Erythroblast (primary cell): ENCODE measurements at regions not wholly inside any gene's neighbourhood (a gene's known extent, or its start where the extent isn't known, plus 50 kb on each side); places are given as distances from the start of the nearest gene placed in this dataset.

ENCODE experiments used
- GATA1 ChIP-seq: IDR thresholded peaks from 2 replicates; pipeline ENCODE4 v1.6.1; 2011; ENCODE audit warnings: low read depth, mild to moderate bottlenecking, control low read depth, low read length, moderate library complexity
- POLR2A ChIP-seq: IDR thresholded peaks from 2 replicates; pipeline ENCODE4 v1.6.1; 2011; ENCODE audit warnings: mild to moderate bottlenecking, low read length

GRCh38 chr4:129352480-129352879 is 256.5 kb downstream of the C4orf33 start:
- TF ChIP-seq POLR2A (no peak), GATA1 (no peak)
